Tibial nerve (tissue), 3 donors: ENCODE measurements at regions not wholly inside any gene's neighbourhood (a gene's known extent, or its start where the extent isn't known, plus 50 kb on each side); places are given as distances from the start of the nearest gene placed in this dataset.

Experiments
- CTCF ChIP-seq, 5 experiments: fragments of 200-600 bp in 3 of 5; fragments of 450-650 bp in 2 of 5; sonication (generic) in 3 of 5; IDR thresholded peaks; one replicate each; pipeline ENCODE4 v1.5.1; 2016 to 2019; ENCODE audit warnings: antibody characterized with exemption in 5 of 5, mild to moderate bottlenecking in 3 of 5, moderate library complexity in 2 of 5
- POLR2A ChIP-seq, 2 donors: fragments of 450-650 bp; IDR thresholded peaks; one replicate each; pipeline ENCODE4 v1.6.1; 2017; ENCODE audit warnings: antibody characterized with exemption in 2 of 2, mild to moderate bottlenecking in 2 of 2, moderate library complexity in 2 of 2

GRCh38 chr7:81527651-81528050 lies 242.2 kb downstream of the HGF start:
- no peak for TF ChIP-seq CTCF (IDR thresholded peaks at IDR 0.05)
- no peak for TF ChIP-seq POLR2A (IDR thresholded peaks at IDR 0.05)
